Breast epithelium (tissue), 3 donors: ENCODE measurements at regions not wholly inside any gene's neighbourhood (a gene's known extent, or its start where the extent isn't known, plus 50 kb on each side); places are given as distances from the start of the nearest gene placed in this dataset.

Experiments
- POLR2A ChIP-seq: fragments of 450-650 bp; IDR thresholded peaks from one replicate; pipeline ENCODE4 v1.6.1; 2016; ENCODE audit warnings: antibody characterized with exemption, mild to moderate bottlenecking, moderate library complexity
- TF ChIP-seq, protein P1 (sequence below), 3 donors: fragments of 450-650 bp; IDR thresholded peaks; one replicate each; pipeline ENCODE4 v1.5.1; 2016 to 2017; ENCODE audit warnings: antibody characterized with exemption in 3 of 3, mild to moderate bottlenecking in 3 of 3, moderate library complexity in 3 of 3

DNA sequence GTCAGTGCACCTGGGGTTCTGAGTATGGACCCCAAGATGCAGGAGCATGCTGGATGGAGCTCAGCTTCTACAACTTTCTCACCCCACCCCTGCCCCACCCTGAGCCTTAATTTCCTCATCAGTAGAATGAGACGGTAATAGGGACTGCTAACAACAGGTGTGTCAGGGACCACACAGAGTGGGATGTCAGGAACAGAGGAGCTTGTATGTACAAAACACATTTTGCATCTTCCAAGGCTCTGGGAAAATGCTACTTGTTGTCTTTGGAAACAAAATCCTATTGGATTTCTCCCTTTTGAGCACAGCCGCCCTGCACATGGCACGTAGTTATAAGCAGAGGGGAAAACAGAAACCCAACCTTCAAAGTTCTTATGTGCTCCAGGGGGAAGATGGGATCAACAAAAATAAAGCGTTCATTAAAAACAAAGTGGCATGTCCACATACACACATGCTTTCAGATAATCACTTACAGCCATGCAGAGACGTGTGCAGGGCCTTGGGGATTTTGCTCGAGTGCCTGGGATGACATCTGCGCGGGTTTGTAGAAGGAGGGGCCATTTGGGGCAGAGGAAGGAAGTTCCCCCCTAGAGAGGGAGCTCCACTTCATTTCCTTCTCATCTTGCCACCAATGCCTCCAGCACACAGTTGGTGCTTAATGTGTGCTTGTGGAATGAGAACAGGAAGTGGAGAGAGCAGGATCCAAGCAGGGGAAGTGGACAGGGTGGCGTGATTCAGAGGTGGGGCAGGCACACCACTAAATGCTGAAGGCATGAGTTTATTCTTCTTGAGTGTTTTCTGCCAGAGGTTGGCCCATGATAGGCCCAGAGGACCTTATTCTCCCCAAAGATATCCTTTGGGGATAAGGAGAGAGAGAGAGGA, 138.9 kb downstream of the SMIM20 start:
- TF ChIP-seq, protein P1, sequence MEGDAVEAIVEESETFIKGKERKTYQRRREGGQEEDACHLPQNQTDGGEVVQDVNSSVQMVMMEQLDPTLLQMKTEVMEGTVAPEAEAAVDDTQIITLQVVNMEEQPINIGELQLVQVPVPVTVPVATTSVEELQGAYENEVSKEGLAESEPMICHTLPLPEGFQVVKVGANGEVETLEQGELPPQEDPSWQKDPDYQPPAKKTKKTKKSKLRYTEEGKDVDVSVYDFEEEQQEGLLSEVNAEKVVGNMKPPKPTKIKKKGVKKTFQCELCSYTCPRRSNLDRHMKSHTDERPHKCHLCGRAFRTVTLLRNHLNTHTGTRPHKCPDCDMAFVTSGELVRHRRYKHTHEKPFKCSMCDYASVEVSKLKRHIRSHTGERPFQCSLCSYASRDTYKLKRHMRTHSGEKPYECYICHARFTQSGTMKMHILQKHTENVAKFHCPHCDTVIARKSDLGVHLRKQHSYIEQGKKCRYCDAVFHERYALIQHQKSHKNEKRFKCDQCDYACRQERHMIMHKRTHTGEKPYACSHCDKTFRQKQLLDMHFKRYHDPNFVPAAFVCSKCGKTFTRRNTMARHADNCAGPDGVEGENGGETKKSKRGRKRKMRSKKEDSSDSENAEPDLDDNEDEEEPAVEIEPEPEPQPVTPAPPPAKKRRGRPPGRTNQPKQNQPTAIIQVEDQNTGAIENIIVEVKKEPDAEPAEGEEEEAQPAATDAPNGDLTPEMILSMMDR (IDR thresholded peaks at IDR 0.05) = no peak
- TF ChIP-seq POLR2A = no peak
